Hypothalamus (tissue), 51 donors: ENCODE measurements at regions not wholly inside any gene's neighbourhood (a gene's known extent, or its start where the extent isn't known, plus 50 kb on each side); places are given as distances from the start of the nearest gene placed in this dataset.

Experiments
- DNase-seq, 51 donors: peaks; one replicate each; lab custom pipeline; 2025; lab: John Stamatoyannopoulos, UW

DNA sequence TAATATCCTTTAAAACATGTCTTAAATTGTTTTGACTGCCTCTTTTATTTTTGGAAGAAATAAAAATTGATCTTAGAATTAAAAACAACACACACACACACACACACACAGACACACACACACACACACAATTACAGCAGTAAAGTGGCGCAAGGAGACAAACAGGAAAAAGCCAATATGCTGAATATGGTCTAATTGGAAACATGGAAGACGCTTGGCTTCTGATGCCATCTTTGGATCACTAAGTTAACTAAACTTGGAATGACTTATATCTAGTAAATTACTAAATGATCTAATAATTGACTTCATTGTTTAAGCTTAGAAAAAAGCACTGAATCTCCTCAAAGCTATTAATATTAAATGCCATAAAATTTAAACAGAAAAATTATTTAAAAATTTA is 1093.4 kb downstream of the ADGRL3 start:
- no peak for DNase-seq

DNA sequence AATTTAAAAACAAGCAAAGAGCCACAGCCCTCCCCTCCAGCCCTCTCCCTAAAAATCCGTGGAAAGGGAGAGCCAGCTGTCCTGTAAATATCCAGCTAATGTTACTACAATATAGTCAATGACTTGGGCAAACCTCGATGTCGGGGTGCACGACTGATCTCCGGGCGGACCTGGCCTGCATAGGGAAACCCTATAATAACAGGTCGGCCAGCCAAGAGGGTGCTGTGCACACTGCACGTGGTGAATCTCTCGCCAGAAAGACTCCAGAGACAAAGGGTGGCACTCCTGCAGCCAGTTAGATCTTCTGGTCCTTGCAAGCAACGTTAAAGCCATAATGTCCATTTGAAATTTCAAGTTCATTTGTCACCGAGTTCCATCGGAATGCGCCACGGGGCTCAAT is 1092.8 kb downstream of the ADGRL3 start:
- no peak for DNase-seq

DNA sequence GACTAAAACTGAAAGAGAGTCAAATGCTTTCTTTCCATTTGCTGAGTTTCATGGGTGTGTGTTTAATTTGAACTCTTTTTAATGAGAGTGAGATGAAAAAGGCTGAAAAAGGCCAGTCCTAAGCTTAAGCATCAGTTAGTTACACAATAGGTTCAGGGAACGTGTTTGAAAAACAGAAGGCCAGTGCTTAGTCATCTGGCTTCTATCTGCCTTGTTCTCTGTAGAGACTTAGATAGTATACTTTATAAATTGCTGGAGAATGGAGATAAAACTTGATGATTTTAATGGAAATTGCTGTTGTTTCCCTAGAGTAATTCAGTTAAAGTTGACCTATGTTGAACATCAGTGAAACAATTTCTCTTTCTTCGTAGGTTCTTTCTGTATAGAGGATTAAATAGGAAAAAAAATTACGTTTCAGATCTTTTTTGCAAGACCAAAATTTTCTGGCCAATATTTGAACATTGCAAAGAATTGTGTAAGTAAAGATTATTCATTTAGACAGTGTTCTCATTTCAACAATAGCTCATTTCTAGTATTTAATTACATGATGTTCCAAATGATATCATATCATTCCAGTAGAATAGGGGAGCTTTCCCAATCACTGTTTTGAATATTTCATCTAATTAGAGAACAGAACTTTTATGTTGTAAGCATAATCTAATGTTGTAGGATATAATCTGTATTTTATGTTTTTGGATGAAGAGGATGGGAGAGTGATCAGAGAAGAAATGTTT is 1088.8 kb downstream of the ADGRL3 start:
- no peak for DNase-seq

DNA sequence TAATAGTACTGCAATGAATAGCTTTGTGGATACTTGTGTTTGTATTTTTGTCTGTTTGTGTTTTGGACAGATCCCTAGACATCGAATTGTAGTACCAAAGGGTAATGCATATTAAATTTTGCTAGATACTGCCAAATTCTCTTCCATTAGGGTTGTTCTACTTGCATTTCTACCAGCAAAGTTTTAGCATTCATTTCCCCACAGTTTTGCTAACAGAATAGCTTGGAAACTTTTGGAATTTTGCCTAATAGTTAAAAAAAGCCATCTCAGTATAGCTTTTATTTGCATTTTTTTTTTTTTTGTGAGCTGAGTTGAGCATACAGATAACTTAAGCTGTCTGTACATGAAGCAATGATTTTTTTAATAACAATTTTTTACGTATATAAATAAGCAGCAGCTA is 1084.9 kb downstream of the ADGRL3 start:
- DNase-seq = no peak

DNA sequence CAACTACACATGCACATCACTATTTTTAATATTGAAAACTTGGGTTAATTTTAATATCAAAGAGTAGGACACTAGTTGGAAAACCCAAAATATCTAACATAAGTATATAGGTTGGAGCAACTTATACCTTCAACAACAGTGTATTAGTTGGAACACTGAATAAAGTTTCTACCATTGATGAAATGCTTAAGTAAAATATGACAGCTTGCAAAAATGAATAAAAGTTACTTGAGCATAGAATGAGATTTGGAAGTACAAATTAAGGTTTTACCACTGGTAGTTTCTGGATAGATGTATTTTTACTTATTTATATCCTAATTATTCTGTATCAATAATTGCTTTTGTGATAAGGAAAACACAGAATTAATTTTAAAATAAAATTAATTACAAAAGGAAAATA is 1079.6 kb downstream of the ADGRL3 start:
- DNase-seq = no peak

DNA sequence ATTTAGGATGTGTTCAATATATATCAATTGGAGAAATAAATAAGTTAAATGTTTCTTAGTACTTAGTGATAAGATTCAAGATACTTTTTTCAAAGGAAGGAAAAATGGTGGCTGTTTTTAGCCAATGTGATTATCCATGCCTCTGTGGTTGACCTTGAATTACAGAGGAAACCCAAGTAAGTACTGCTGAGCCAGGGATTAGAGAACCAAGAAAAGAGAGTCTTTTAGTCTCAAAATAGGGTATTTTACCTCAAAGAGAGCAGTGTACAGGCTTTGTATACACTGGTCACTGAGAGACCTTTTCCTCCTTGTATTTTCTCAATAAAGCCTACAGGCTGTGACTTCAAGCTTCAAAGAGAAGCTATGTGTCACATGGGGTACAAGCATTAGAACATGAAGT is 1075.3 kb downstream of the ADGRL3 start:
- DNase-seq = no peak

DNA sequence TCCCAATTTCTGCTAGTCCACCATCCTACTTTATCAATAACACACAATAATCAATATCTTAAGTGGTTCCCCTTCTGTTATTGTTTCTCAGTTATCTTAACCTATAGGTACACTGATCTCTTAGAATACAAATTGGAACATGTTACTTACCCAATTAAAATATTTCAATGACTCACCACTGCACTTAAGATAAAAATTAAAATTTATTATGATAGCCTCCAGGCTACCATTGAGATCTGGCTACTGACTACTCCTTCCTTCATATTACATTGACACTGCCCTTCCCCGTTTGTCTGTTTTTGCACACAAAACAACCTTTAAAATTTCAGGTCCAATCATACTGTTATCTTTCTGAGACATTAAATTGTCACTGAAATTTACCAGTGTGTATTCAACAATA is 1074.7 kb downstream of the ADGRL3 start:
- DNase-seq = no peak

DNA sequence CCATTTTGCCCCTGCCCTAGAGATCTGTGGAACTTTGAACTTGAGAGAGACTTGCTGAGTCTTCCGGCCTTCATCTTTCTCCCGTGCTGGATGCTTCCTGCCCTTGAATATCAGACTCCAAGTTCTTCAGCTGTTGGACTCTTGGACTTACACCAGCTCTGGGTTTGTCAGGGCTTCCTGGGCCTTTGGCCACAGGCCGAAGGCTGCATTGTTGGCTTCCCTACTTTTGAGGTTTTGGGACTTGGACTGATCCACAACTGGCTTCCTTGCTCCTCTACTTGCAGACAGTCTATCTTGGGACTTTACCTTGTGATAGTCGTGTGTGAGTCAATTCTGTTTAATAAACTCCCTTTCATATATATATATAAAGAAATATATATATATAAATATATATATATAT is 1071.0 kb downstream of the ADGRL3 start:
- DNase-seq = no peak

DNA sequence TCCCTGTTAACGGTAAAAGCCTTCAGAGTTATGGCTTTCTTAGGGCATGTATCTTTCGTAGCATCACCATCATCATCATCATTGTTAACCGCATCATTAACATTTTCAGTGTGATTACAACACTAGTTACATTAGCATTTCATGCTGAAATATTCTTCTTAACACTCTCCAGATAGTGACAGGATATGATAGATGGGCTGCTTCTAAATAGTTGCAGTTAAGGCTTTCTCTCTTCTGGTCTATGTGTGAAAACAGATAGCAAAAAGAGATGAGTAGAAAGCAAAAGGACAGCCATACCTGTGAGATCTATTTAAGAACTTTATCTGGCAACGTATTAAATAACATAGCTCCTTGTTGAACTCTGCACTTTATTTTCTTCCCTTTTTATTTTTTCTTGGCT is 1069.8 kb downstream of the ADGRL3 start:
- no peak for DNase-seq

DNA sequence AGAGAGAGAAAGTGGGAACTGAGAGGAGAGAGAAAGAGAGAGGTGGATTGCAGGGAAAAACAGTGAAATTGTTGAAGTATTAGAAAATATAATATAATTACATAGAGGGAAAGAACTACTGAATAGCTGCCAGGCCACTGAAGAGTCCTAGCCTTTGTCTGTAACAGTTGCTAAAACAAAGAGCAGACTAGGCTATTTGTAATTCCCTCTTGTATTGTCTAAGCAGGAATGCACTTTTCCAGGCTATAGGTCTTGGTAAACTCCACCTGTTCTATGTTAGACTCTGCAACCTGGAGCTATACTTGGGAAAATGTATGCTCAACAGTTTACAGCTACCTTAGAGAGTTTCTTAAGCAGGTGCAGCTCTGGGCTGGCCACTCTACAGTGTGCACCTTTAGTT is 1063.3 kb downstream of the ADGRL3 start:
- DNase-seq = no peak

DNA sequence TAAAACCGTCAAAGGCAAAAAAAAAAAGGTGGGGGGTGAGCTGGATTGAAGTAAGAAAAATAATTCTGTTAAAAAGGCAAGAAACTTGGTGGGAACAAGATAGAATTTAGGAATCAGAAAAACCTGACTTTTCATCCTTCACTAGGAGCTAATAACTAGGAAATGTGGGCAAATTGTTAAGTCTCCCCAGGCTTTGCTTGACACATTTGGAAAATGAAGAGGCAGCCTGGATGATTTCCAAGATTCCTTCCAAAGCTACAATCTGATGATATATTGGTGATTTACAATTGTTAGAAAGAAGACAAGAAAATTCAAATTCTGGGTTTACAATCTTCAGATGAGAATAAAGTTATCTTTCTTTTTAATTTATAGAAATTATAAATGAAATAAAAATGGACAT is 1062.5 kb downstream of the ADGRL3 start:
- no peak for DNase-seq

DNA sequence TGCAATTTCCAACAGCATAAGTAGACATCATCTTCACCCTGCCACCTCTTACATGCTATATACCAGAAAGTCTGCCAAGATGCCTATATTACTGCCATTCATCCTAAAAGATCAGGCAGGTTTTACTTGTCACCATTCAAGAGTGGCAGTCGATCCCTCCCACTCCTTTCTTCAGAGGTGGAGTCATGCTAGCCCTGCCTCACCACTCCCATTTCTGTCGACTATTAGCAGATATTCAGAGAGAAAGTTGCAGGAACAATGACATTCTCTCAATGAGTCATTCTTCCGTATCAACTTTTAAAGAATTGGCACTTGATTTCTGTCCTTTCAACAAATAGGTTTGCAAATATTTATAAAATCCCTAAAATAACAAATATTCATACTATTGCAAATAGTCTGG is 1060.1 kb downstream of the ADGRL3 start:
- DNase-seq = no peak

DNA sequence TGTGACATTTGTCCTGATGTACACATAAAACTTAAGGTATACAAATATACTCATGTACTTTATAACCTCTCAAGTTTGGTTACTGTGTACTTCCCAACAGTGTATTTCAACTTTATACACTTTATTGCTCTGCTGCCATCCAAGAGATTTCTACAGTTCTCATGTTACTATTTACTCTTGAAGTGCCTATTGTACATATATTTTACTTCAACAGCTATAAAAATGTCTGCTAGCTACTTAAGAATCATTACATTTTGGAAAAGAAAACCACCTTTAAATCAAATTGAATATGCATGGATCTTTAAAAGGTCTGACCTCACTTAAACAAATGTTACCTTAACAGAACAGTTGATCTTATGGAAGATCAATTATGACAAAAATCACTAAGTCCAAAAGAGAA is 1056.4 kb downstream of the ADGRL3 start:
- DNase-seq = no peak

DNA sequence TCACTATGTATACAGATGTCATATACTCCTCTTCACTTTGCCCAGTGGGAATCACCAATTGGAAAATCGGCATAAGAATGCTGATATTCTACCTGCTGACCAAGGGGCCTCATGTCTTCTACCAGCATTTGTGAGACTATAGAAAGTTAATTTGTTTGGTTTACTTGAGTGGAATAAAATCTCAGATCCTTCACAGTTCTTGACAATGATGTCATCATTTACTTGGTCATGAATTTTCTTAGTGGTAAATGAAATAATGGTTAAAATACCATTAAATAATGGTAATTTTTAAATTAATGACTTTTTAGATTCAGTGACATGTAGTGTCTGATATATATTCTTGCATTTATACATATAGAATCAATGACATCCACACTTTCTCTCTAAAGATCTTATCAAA is 1052.6 kb downstream of the ADGRL3 start:
- DNase-seq = no peak

DNA sequence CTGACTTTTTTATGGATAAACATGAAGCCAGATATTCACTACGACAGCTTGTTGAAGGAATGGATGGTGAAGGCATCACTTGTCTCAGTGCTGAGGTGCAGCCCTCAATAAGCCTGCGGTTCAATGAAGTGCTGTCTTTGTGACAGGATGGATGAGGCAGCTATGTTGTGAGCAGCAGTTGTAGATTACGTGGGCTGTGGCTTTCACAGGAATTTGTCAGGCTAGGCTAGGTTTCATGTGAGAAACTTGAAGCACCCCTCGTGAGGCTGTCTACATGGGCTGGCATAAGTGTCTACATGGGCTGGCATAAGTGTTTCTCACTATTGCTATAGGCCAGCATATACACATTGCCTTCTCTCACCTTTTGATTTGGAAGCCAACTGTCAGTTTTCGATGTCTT is 1050.0 kb downstream of the ADGRL3 start:
- DNase-seq = no peak

DNA sequence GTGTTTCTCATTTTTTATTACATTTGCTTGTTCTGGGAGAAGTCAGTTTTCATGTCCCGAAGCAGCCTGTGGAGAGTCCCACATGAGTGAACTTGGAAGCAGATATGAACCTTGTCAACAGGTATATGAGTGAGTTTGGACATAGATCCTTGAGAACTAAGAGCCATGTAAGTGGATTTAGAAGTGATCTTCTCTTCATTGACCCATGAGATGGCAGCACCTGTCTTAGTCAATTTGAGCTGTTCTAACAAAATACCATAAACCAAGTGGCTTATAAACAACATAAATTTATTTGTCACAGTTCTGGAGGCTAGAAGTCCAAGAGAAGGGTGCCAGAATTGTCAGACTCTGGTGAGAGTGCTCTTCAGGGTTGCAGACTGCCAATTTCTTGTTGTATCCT is 1043.8 kb downstream of the ADGRL3 start:
- DNase-seq = no peak

DNA sequence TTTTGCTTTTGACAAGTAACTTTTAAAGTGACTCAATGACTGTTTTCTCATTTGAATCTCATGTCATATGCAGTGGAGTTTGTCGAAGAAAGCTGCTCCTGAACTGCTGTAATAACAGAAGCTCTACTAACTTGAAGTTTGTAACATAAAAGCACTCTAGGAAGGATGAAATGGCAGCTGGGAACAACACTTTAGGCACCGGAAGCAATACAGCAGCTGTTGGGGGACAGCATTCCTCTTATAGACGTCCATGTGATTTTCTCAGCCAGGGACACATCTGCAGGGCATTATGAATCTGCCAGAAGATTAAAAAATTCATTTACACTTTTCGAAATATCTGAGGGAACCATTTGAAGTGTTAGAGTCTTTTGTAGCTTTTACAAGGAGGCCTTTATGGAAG is 1035.8 kb downstream of the ADGRL3 start:
- DNase-seq = no peak

DNA sequence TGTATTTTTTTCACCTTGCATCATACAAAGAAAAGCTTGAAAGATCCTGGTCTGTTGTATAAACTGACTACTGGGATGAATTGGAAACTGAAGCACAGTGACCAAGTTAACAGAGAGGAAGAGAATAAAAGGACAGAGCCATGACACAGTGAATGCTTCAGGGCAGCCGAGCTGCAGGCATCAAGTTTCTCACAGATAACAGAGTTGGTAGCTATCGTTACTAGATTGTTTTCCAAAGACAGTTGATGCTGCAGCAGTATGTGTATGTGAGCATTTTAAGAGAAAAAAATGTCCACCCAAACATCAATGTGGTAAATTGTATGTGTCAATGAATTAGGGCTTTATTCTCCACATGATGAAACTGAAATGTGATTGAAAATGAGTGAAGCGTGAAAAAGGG is 1032.7 kb downstream of the ADGRL3 start:
- DNase-seq = no peak

DNA sequence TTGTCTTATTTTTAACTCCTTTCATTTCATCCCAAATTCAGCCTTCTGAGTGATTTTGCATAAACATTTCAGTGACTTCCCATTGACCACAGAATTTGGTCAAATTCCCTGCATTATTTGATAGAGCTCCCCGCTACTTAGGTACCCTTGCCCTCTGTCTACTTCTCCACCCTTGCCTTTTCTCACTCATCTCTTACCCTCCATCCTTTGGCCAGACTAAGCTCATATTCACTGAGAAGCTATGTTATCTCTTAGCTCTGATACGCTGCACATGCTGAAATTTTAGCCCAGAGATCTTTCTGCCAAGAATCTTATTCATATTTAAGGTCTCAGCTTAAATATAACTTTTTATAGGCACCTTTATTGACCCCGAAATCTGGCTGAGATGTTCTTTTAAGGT is 1031.9 kb downstream of the ADGRL3 start:
- no peak for DNase-seq

DNA sequence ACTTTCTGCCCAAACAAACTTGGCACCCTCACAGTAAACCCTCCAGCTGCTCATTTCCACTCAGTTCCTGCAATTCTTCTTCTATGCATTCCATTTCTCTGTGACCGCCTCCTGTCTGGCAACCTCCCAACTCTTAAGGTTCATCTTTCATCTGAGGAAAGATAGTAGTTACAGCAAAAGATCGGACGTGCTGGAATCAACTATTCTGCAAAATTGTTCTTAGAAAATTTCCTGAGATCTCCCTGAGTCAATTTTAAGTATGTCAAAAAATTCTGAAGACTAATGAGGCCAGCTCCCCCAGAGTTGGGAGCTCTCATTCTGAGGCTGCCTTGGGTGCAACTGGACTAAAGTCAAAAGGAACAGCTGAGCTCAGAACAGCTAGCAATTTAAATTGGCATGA is 1026.0 kb downstream of the ADGRL3 start:
- DNase-seq = no peak

DNA sequence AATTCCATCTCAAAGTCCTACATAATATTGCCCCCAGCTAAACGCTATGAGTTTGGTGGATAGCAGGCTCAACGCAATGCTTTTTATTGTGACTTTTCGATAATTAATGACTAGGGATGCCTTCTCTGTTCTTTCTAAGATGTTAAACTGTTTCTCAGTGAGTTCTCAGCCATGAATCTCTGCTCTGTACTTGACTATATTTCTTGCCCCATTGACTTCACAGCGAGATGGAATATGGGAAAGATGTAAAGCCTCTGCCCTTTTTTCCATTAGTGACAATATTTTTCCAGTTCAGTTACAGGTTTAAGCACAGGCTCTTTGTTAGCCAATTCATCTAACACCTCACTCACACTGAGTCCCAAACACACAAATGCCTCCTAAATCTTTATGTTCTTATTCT is 1022.0 kb downstream of the ADGRL3 start:
- DNase-seq = no peak

DNA sequence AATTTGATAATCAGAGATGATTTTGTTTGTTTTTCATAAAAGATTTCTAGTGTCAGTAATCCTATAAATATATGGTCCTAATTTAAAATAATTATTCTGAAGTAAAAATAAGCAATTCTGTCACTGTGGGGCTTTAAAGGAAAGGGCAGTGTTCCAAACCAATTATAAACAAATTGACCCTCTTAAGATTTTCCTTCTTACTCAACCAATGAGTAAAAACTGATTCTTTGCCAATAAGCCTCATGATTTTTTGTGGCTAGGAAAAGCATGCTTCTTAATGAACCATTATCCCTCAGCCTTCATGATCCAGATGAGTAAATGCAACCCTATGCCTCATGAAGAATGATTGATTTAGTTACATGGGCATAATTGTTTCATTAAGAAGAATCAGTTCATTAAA is 1010.4 kb downstream of the ADGRL3 start:
- no peak for DNase-seq

DNA sequence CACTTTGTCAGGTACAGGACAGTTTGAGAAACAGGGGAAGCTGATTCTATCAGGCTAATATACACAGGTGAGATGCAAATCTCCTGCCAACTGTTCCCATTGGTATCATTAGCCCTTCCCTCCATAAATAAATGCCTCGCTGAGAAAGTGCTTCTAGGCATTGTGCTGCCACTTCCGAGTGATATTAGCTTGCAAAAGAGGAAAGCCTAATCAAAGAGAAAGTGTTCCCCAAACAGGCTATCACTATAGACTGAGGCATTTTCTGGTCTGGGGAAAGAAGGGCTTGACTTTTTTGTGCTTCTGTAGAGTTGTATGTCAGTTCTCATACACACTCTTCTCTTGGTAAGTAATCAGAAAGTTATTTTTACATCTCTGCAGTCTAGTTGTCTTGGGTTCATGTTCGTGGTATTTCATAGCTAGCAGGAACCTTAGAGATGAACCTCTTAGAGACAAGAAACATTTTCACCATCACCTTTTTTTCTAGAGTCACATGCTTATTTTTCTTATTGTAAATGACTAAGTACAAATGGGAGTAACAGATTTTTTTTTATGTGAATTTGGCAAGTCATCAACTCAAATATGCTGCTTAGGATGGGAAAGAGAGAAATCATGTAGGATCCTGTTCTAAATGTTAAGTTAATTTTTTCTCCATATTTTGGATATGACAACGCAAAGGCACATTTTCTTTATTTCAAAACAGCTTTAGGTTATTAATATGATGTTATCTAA is 1009.8 kb downstream of the ADGRL3 start:
- no peak for DNase-seq
